ENCODE measurements at regions not wholly inside any gene's neighbourhood (a gene's known extent, or its start where the extent isn't known, plus 50 kb on each side); places are given as distances from the start of the nearest gene placed in this dataset.
A peak's percentile ranks its signal among the peaks of the same experiment; 100 is the strongest.

DNA sequence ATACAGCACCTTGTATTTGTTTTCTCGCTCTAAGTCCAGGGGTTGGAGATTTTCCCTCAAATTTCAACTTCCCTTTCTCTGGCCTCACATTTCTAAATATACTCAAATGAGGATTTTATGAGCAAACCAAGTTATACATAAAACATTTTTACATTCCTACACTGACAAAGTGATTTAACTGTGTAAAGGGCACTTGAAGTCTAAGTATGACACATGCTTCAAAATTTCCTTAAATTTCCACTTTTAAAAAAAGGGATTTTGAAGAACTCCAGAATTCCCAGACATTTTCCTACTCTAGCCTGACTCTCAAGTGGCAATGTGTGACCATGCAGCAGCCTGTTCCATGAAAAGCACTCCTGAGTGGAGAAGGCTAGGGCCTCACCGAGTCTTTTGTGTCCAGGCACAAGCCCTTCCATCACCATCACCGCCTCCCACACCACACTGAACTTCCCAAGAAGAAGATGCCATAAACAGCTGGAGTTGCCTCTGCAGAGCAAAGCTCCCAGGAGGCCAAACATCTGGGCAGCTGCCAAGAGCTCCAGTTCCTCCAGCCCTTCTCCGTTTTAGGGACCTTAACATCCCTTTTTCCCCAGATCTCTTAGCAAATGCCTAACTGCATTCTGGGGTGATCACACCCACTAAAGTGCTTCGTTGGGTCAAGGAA is 68.9 kb downstream of the NCR2 start:
- DNase-seq (ENCODE audit: low read depth) = no peak

DNA sequence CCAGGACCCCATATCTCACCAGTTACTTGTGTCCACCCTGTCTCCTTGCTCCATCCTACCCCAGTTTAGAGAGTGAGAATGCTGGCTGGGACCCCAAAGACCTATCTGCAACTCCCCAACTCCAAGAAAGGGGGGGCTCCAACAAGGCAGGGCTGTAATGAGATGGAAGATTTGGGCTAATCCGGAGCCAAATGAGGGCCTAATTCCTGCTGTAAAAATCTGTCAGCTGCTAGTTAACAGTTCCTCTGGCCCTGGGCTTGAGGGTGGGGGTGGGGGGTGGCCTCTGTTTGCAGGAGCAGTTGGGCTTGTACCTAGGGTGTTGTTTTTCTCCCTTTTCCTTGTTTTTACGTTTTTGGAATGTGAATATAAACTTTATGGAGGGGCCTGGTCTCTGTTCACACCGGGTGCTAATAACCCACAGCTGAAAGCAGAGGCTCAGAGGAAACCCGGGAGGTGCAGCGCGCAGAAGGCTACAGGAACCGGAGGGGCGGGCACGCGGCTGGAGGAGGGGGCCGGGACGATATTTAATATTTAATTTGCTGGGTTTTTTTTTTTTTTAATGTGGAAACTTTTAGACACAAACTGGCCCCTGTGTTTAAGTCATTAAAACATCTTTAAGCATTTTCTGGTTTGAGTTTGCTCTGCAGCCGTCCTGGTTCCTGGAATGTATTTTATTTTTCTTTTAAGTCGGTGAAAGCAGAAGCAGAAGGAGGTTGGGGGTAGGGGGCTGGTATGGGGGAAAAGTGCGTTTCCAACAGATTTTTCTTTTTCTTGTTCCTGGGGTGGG is 70.7 kb downstream of the NCR2 start:
- DNase-seq (ENCODE audit: low read depth) = no peak

DNA sequence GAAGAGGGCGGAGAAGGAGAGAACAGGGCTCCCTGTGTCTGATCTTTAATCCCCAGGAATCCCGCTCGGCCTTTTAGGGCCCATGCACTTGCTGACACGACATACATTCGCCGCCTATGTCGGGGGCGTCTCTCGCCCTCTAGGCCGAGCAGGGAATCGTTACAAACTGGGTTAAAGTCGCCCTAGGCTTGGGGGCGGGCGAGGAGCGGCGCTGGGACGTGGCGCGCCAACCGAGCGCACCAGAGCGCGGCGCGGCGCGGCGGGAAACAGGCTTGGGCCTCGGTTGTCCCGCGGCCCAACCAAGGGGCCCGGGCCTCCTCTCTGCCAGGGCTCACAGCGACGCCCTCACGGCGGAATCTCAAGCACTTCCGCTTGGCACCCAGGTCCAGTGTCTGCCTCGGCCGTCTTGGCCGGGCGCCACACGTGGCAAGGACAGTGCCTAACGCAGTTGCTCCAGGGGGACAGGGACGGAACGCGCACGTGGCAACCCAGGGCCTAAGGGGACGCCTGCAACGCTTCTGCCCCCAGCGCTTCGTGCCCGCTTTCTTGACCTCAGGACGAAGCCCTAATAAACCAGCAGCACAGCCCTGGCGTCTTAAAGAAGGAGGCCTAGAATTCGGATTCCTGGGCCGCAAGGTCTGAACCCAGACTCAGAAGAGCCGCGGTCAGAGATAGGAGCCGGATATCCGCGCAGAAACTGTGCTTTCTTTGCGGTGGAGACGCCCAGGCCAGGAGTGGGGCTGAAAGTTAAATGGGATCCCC is 71.5 kb downstream of the NCR2 start:
- DNase-seq (ENCODE audit: low read depth) = no peak

DNA sequence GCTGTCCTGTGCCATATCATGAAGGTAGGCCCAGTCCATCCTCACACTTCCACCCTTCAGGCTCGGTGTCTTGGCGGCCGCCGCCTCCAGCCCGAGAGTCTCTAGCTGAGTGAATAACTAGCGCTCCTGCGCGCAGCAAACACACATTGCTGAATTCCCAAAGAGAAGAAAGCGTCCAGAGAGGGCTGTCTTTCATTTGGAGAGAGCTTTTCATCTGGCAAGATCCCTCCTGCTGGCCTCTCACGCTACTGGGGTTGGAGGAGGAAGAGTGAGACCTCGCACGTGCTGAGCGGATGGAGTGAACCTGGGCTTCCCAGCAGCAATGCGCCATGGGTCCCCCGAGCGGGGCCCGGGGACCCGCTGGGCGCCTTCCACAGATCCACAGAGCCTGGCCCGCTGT is 73.2 kb downstream of the NCR2 start:
- no peak for DNase-seq (ENCODE audit: low read depth)

DNA sequence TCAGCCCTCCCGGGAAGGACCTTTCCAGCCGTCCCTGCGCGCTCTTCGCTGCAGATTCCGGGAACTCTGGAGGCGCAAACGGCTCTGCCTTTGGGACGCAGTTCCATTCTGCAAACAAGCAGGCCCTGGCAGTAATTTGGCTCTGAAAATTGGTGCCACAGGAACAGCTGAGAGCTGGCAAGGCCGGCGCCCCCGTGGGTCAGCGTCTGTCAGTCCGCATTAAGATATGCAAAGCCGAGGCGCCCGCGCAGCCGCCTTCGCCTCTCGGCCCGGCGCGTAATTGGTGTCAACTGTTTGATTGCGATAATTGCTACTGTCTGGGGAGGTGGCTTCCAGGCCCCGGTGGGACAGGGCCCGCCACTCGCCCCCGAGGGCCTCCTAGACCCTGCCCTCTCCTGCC is 73.6 kb downstream of the NCR2 start:
- no peak for DNase-seq (ENCODE audit: low read depth)

DNA sequence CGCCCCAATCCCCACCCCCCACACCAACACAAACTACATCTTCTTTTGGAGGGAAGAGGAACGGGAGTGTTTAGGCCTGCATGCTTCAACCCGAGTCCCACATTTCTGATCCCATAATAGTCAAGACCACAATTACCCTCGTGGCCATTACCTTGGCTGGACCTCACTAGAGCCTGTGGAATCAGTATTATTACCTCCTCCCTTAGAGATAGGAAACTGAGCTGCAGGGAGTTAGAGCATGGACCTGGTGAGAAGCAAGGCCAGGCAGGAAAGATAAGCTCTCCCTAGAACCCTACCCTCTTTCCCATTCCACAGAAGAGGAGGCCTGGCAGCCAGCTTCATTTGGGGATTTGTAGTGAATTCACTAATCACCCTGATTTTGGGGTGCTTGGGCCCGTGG is 74.1 kb downstream of the NCR2 start:
- DNase-seq (ENCODE audit: low read depth) = no peak

DNA sequence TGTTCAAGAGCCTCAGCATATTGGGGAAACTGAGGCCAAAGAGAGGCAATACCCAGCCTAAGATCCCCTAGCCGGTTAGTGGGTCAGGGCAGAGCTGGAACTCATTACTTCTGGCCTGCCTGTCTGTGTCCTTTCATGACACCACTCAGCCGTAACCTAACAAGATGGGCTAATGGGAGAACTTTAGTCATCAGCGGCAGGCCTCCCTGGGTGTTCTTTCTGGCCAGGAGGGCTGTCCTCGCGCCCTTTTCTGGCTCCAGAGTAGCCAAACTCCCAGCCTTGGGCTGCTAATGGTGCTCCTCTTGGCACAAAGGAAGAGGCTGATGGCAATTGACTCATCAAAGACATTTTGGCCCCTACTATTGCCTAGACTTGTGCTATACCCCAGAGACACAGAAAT is 76.6 kb downstream of the NCR2 start:
- no peak for DNase-seq (ENCODE audit: low read depth)

DNA sequence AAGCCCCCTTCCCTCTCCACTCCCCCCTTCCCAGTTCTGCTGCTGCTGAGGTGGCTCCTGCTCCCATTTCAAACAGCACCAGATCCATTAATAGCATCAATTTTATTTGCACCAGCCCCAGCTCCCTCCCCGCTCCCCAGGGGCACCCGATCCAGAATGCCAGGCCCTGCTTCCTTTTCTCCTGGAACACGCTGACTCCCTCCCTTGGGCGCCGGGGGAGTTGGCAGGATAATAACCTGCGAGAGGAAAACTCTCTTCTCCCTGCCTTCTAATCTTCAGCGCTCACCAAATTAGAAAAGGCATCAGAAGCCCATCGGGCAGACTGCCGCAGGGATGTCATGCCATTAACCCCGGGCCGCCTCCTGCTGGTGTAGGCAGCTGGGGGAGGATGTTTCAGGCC is 77.8 kb downstream of the NCR2 start:
- DNase-seq (ENCODE audit: low read depth) = no peak

DNA sequence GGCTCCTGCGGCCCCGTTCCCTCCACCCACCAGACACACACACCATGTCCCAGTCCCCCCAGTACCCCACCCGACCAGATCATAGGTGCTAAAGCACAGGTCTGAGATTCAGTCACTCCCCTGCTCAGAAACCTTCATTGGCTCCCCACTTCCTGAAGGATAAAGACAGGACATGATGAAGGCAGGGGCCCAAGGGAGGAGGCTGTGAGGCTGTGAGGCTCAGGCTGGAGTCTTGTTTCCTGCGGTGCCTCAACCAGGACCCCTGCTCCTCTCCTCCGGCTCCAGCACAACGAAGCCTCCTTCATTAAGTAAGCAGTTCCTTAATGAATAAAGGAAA is 81.1 kb downstream of the NCR2 start:
- no peak for DNase-seq (ENCODE audit: low read depth)

DNA sequence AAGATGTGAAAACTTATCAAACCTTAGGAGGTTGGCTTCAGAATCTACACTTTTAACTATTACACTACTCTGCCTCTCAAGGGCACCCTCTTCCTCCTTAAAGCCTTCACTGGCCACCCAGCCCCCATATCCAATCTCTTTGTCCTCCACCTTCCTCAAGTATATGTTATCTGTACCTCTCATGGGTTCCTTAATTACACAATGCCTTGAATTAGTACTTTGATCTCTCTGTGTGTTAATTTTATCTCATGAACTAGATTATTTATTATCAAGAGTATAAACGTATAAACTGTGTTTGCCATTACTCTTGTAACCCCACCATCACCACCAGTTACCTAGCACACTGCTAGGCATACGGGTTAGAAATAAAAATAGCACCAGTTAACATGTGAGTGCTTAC is 83.3 kb downstream of the NCR2 start:
- DNase-seq (ENCODE audit: low read depth) = no peak

DNA sequence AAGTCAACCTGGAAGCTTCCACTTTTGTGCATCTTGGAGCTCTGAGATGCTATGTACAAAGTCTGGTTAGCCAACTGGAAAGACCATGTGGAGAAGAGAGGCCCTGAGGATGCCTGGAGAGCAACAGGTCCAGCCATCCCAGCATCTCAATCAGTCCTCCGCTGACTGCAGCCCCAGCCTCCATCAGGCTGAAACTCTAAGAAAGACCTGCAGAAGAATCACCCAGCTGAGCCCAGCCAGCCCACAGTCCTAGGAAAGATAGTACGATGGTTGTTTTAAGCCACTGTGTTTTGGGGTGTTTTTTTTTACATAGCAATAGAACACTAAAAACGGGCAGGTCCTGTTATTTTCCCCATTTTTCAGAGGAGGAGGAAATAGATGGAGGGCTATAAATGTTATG is 84.0 kb downstream of the NCR2 start:
- no peak for DNase-seq (ENCODE audit: low read depth)

DNA sequence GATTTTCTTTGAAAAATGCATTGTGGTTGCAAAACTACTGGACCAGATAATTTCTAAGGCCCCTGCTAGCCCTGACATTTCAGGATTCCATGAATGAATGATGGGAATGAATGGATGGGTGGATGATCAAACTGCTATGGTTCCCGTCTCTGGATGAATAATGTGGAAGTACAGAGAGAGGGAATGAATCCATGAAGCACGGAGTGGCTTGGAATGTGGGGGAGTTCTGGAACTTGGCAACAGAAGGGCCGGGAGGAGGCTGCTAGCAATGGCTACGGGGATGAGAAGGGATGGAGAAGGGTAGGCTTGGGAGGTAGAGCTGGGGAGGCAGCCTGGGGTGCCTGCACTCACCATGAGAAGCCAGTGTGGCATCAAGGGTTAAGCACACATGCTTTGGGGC is 84.8 kb downstream of the NCR2 start:
- DNase-seq (ENCODE audit: low read depth) = no peak

DNA sequence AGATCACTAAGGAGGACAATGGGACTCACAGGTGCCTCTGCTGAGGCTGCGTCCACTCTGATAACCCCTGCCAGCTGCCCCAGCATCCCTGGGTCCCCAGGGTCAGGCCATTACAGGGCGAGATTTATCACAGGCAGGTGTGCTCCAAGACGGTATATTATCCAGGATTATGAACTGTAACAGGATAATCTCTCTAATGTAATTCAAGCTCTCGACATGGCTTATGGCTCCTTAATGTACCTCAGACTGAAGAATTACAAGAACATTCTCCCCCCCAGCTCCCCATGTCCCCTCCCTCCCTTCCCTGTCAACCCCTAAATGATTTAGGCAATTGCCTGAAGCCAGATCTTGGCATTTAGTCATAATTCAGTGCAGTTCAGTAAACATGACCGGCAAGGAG is 86.8 kb downstream of the NCR2 start:
- no peak for DNase-seq (ENCODE audit: low read depth)

DNA sequence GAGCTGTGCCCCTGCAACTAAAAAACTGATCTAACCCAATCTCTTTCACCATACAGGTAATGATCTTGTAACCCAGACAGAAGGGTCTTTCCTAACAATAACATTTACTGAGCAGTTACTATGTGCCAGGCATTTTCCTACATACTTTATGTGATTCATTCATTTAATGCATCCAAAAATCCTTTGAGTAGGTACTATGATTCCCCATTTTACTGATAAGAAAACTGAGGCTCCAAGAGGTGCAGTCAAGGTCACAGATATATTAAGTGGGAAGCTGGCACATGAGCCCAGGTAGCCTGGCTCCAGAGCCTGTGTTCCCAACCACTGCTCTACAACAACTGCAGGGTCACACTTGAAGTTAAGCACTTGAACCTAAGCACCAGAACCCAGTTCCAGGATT is 87.6 kb downstream of the NCR2 start:
- no peak for DNase-seq (ENCODE audit: low read depth)

DNA sequence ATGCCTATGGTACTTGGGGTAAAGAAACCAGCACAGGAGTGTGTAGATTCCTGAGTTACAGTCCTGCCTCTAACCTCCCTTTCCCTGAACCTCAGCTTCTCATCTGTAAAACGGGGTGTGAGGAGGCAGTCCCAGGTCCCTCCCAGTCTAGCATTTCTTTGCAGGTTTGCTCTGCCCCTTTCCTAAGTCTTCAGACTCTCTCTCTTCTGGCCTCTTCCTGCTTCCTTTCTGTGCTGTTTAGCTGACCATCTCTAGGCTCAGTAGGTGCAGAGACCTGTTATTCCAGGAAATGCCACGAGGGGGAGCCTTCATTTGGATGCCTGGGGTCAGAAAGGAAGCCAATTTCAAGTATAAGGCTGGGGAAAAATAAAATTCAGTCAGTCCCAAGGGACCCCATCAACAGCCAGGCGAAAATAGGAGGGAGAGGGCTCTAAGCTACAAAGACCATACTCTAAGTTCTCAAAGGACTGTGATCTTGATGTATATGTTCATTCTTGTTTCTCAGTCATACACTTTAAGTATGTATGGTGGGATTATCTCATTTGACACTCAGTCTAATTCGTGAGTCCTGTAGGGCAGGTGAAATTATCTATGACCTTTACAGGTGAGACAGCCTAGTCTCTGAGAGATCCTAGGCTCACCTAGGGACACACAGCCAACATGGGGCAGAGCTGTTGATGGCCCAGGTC is 89.1 kb downstream of the NCR2 start:
- DNase-seq (ENCODE audit: low read depth) = peak; percentile 81

DNA sequence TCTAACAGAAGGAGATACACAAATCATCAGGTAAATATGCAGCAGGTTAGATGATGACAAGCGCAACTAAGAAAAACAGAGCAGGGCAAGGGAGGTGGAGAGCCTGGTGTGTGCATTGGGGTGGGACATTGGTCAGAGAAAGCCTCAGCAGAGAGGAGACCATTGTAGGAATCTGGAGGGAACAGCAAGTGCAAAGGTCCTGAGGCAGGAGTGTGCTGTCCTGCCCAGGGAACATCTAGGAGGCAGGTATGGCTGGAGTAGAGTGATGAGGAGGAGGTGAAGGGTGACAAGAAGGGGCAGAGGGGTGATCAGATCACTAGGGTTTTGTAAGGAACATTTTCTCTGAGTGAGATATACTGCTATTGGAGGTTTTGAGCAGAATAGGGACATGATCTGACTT is 90.1 kb downstream of the NCR2 start:
- no peak for DNase-seq (ENCODE audit: low read depth)

DNA sequence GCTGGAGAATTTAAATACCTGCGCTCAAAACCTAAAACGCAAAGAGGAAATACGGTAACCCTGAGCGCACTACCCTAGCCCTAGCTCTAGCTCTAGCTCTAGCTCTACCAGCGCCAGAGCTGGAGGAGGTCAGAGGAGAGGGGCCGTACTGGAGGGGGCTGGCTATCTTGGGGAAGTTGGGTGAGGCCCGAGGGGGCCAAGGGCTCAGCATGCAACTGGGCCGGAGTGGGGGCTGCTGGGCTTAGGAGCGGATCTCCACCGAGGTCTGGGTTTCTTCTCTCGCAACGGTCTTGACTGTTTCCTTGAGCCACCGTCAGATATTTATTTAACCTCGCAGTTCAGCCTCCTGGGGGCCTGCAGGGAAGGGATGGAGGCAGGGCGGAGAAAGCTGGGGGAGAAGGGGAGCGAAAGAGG is 91.0 kb downstream of the NCR2 start:
- DNase-seq (ENCODE audit: low read depth) = no peak

DNA sequence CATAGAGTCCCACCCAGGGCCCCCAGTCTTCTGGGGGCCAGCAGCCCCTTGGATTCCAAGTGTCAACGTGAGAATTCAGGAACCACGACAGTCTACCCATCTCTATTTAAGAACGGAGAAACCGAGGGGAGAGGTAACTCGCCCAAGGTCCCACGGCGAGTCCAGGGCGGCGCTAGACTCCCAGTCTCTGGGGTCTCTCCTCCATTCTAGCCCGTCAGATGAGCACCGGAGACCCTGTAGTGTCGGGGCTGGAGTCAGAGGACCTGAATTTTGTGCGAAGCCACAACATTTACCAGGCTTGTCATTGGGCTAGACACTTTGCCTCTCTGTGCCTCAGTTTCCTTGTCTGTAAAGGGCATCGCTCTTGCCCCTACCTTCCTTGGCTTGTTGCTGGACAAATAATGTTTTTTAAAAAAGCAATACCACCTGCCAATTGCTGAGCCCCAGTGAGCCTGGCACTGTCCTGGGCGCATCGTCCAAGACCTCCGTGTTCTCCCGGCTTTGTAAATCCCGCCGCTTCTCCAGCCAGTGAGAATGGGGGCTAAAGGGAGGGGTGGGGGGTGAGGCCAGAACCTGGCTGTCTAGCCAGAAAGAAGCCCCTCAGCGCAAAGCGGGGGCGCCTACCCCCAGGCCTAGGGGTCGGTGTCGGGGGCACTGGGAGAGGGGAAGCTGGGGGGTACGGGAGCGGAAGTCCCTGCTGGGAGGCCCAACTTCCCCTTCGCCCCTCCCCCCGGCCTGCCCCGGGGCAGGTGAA is 91.7 kb downstream of the NCR2 start:
- no peak for DNase-seq (ENCODE audit: low read depth)

DNA sequence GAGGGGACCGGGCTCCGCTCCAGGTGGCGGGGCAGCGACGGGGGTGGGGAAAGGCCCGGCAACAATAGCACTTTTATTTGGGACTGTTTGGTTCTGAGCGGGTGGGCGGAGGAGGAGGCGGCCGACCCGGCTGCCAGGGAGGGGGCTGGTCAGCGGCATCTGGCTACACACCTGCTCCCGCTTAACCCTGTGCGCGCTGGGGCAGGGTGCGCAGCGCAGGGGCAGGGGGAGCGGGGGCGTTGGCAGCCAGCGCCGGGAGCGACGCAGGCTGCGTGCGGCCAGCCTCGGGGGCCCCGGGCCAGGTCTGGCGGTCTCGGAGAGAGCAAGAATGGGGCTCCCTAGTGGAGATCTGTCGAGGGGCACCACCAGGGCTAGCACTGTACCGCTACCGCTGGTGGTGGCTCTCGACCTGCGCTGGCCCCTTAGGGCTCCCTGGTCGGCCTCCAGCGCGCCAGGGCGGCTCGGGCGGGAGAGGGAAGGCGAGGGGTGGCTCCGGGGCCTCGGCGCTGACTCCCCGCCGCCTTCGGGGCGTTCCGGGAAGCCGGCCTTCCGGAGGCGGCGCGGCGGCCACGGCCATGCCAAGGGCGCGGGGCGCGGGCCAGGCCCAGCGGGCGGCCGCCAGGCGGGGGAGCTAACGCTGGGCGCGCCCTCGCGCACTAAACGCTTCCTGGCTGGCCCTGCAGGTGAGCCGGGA is 92.4 kb downstream of the NCR2 start:
- peak; percentile 18 for DNase-seq (ENCODE audit: low read depth)

DNA sequence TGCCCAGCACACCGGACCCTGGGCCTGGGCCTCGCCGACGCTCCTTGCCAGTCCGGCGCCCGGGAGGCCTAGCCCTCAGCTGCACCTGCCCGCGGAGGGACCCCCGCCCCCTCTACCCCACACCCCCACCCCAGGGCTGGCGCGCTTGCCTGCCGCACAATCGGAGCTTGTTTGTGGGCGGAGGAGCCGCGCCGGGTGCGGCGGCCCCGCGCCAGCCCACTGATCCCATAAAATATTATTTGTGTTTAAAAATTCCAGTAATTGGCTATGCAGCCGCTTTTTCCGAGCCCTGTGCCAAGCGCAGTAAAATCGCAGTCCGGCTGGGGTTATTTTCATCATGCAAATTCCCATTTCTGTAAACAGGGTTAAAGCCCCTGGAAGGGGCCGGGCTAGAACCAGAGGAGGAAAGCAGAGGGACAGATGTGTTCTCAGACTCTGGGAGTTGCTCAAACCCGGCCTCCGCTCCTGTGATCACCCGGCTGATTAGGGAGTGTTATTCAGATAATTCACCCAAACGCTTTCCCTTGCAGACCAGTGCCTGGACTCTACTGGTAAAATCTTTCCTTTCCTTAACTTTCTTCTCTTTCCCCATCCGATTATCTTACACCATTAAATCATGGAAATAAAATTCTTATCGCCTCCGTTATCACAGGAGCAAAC is 93.1 kb downstream of the NCR2 start:
- no peak for DNase-seq (ENCODE audit: low read depth)

Data from myocyte (in vitro differentiated cells).